Neural cell (in vitro differentiated cells): ENCODE measurements at regions not wholly inside any gene's neighbourhood (a gene's known extent, or its start where the extent isn't known, plus 50 kb on each side); places are given as distances from the start of the nearest gene placed in this dataset.

ENCODE experiments used
- H2AFZ ChIP-seq: fragments of 200-600, 300-800 bp; sonication (generic), shearing (Covaris generic); 2 replicates; pipeline ENCODE4 v1.6.0; 2014; ENCODE audit warnings: low read depth, mild to moderate bottlenecking, antibody characterized with exemption, low read length, moderate library complexity
- H3F3A ChIP-seq: fragments of 200-600 bp; shearing (Covaris generic); 2 replicates; pipeline ENCODE4 v1.6.1; 2016; ENCODE audit warnings: mild to moderate bottlenecking, moderate library complexity, mixed read lengths, antibody characterized with exemption, low read length; ENCODE audit not compliant: insufficient read depth, poor library complexity, severe bottlenecking
- H3K27ac ChIP-seq: fragments of 200-600, 300-800 bp; sonication (generic), shearing (Covaris generic); 2 replicates; pipeline ENCODE4 v1.5.1; 2014; ENCODE audit warnings: mild to moderate bottlenecking, low read length, moderate library complexity
- H3K27me3 ChIP-seq: fragments of 300-800, 200-600 bp; sonication (generic), shearing (Covaris generic); 2 replicates; pipeline ENCODE4 v1.6.0; 2014; ENCODE audit warnings: mild to moderate bottlenecking, low read depth, low read length, moderate library complexity; ENCODE audit not compliant: insufficient read depth
- H3K36me3 ChIP-seq: fragments of 300-800, 200-600 bp; sonication (generic), shearing (Covaris generic); 2 replicates; pipeline ENCODE4 v1.5.1; 2014; ENCODE audit warnings: mild to moderate bottlenecking, antibody characterized with exemption, low read length, moderate library complexity; ENCODE audit not compliant: insufficient read depth
- H3K4me2 ChIP-seq: fragments of 300-800, 200-600 bp; sonication (generic), shearing (Covaris generic); 2 replicates; pipeline ENCODE4 v1.6.0; 2014; ENCODE audit warnings: mild to moderate bottlenecking, low read length
- H3K4me3 ChIP-seq: fragments of 300-800, 200-600 bp; sonication (generic), shearing (Covaris generic); 2 replicates; pipeline ENCODE4 v1.5.1; 2014; ENCODE audit warnings: mild to moderate bottlenecking, low read length, moderate library complexity
- H3K79me2 ChIP-seq: fragments of 200-600 bp; shearing (Covaris generic); replicated peaks from 2 replicates; pipeline ENCODE4 v1.6.0; 2014; ENCODE audit warnings: mild to moderate bottlenecking, low read length, moderate library complexity; ENCODE audit not compliant: insufficient read depth
- H3K9ac ChIP-seq: fragments of 300-800, 200-600 bp; sonication (generic), shearing (Covaris generic); 2 replicates; pipeline ENCODE4 v1.6.1; 2016; ENCODE audit warnings: mild to moderate bottlenecking, low read length, mixed read lengths
- H3K9me2 ChIP-seq: fragments of 200-600 bp; shearing (Covaris generic); 2 replicates; pipeline ENCODE4 v1.6.1; 2016; ENCODE audit warnings: mild to moderate bottlenecking, low read length, mixed read lengths; ENCODE audit not compliant: insufficient read depth
- H3K9me3 ChIP-seq: fragments of 200-600, 300-800 bp; sonication (generic), shearing (Covaris generic); 2 replicates; pipeline ENCODE4 v1.6.1; 2016; ENCODE audit warnings: mild to moderate bottlenecking, mixed run types, low read length, moderate library complexity, mixed read lengths
- H4K20me1 ChIP-seq: fragments of 200-600 bp; shearing (Covaris generic); 2 replicates; pipeline ENCODE4 v1.6.1; 2016; ENCODE audit warnings: mild to moderate bottlenecking, mixed run types; ENCODE audit not compliant: insufficient read depth
- EP300 ChIP-seq: fragments of 450-650 bp; conservative IDR thresholded peaks from 2 replicates; pipeline ENCODE4 v1.6.1; 2014; ENCODE audit warnings: antibody characterized with exemption, mild to moderate bottlenecking, moderate library complexity; ENCODE audit not compliant: poor library complexity, severe bottlenecking
- EZH2 ChIP-seq: fragments of 200-600, 300-800 bp; shearing (Covaris generic), sonication (generic); IDR thresholded peaks from 2 replicates; pipeline ENCODE4 v1.6.1; 2014; ENCODE audit warnings: antibody characterized with exemption, low read length, borderline replicate concordance, mild to moderate bottlenecking; ENCODE audit not compliant: insufficient read depth, poor library complexity, severe bottlenecking
- MXI1 ChIP-seq: fragments of 450-650 bp; conservative IDR thresholded peaks from 2 replicates; pipeline ENCODE4 v1.6.1; 2014; ENCODE audit warnings: antibody characterized with exemption, mild to moderate bottlenecking; ENCODE audit not compliant: poor library complexity, severe bottlenecking
- POLR2AphosphoS5 ChIP-seq: IDR thresholded peaks from 2 replicates; pipeline ENCODE4 v1.6.1; 2012
- RAD21 ChIP-seq: fragments of 450-650 bp; conservative IDR thresholded peaks from 2 replicates; pipeline ENCODE4 v1.6.1; 2014; ENCODE audit warnings: antibody characterized with exemption, mild to moderate bottlenecking, moderate library complexity
- SMC3 ChIP-seq: fragments of 450-650 bp; conservative IDR thresholded peaks from 2 replicates; pipeline ENCODE4 v1.6.1; 2014; ENCODE audit warnings: antibody characterized with exemption, mild to moderate bottlenecking, moderate library complexity; ENCODE audit not compliant: poor library complexity
- TAF1 ChIP-seq: IDR thresholded peaks from 2 replicates; pipeline ENCODE4 v1.6.1; 2012; ENCODE audit warnings: low read depth
- TF ChIP-seq, protein P1 (sequence below): IDR thresholded peaks from 2 replicates; pipeline ENCODE4 v1.6.1; 2012; ENCODE audit warnings: borderline replicate concordance
- TF ChIP-seq, protein P2 (sequence below): fragments of 450-650 bp; IDR thresholded peaks from 2 replicates; pipeline ENCODE4 v1.5.1; 2014; ENCODE audit warnings: antibody characterized with exemption, mild to moderate bottlenecking, moderate library complexity; ENCODE audit not compliant: poor library complexity, severe bottlenecking

DNA sequence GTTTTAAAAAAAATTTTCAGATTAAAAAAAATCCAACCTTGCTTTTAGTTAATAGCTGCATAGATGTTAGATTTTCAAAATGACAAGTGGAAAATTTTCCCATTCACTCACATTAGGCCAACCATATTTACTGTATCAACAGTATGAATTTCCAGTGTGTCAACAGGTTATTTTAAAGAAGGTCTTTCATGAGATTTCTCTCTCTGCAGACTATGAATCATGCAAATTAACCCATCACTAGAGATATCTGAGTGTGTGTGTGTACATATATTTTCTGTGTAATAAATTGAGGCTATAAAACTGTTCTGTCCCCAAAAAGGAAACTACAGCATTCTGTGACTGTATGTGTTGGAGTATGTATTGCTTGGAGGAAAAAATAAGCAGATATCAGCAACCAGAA lies 305.6 kb downstream of the ARL4A start:
- H3K9me3 ChIP-seq, result no peaks in the 10 kb centered on the region
- H3K27me3 ChIP-seq, result no peaks in the 10 kb centered on the region
- H3K9me2 ChIP-seq, result no peaks in the 10 kb centered on the region
- TF ChIP-seq, protein P1, sequence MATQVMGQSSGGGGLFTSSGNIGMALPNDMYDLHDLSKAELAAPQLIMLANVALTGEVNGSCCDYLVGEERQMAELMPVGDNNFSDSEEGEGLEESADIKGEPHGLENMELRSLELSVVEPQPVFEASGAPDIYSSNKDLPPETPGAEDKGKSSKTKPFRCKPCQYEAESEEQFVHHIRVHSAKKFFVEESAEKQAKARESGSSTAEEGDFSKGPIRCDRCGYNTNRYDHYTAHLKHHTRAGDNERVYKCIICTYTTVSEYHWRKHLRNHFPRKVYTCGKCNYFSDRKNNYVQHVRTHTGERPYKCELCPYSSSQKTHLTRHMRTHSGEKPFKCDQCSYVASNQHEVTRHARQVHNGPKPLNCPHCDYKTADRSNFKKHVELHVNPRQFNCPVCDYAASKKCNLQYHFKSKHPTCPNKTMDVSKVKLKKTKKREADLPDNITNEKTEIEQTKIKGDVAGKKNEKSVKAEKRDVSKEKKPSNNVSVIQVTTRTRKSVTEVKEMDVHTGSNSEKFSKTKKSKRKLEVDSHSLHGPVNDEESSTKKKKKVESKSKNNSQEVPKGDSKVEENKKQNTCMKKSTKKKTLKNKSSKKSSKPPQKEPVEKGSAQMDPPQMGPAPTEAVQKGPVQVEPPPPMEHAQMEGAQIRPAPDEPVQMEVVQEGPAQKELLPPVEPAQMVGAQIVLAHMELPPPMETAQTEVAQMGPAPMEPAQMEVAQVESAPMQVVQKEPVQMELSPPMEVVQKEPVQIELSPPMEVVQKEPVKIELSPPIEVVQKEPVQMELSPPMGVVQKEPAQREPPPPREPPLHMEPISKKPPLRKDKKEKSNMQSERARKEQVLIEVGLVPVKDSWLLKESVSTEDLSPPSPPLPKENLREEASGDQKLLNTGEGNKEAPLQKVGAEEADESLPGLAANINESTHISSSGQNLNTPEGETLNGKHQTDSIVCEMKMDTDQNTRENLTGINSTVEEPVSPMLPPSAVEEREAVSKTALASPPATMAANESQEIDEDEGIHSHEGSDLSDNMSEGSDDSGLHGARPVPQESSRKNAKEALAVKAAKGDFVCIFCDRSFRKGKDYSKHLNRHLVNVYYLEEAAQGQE, result no peak
- TF ChIP-seq TAF1 (no peak), EZH2 (no peak), POLR2AphosphoS5 (no peak), RAD21 (no peak), MXI1 (no peak), EP300 (no peak), SMC3 (no peak)
- TF ChIP-seq, protein P2, sequence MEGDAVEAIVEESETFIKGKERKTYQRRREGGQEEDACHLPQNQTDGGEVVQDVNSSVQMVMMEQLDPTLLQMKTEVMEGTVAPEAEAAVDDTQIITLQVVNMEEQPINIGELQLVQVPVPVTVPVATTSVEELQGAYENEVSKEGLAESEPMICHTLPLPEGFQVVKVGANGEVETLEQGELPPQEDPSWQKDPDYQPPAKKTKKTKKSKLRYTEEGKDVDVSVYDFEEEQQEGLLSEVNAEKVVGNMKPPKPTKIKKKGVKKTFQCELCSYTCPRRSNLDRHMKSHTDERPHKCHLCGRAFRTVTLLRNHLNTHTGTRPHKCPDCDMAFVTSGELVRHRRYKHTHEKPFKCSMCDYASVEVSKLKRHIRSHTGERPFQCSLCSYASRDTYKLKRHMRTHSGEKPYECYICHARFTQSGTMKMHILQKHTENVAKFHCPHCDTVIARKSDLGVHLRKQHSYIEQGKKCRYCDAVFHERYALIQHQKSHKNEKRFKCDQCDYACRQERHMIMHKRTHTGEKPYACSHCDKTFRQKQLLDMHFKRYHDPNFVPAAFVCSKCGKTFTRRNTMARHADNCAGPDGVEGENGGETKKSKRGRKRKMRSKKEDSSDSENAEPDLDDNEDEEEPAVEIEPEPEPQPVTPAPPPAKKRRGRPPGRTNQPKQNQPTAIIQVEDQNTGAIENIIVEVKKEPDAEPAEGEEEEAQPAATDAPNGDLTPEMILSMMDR, result no peak
- H3K79me2 ChIP-seq, result no peaks in the 10 kb centered on the region
- no peak overlapping the region for H2AFZ ChIP-seq
- H3K9ac ChIP-seq, result no peak overlapping the region
- H3F3A ChIP-seq, result no peaks in the 10 kb centered on the region
- H3K4me2 ChIP-seq, result no peak overlapping the region
- no peaks in the 10 kb centered on the region for H4K20me1 ChIP-seq
- no peak overlapping the region for H3K27ac ChIP-seq
- H3K4me3 ChIP-seq, result no peak overlapping the region
- H3K36me3 ChIP-seq, result no peaks in the 10 kb centered on the region

DNA sequence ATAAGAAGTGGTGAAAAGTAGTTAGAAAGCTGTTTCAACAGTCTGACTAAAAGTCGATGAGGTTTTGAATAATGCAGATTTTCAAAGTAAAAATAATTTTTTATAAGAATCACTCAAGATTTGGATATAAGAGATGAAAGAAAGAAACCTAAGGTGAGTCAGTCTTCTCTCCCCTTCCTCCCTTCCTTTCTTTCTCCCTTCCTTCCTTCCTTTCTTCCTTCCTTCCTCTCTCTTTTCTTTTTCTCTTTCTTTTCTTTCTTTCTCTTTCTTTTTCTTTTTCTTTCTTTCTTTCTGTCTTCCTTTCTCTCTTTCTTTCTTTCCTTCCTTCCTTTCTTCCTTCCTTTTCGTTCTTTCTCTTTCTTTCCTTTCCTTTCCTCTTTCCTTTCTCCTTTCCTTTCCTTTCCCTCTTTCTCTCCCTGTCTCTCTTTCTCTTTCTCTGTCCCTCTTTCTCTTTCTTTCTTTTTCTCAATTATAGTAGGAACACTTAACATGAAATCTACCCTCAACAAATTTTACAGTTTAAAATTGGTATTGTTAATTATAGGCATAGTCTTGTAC lies 308.6 kb downstream of the ARL4A start:
- H4K20me1 ChIP-seq, result no peaks in the 10 kb centered on the region

More for the DNA sequence above, 308.6 kb downstream of the ARL4A start:
- Histone ChIP-seq H3K4me2 (no peak overlapping the region), H3K9me2 (no peaks in the 10 kb centered on the region), H3K27me3 (no peaks in the 10 kb centered on the region), H3K9me3 (no peaks in the 10 kb centered on the region), H3K27ac (no peak overlapping the region), H3F3A (no peaks in the 10 kb centered on the region), H3K79me2 (no peaks in the 10 kb centered on the region), H3K9ac (no peak overlapping the region), H3K36me3 (no peaks in the 10 kb centered on the region), H3K4me3 (no peak overlapping the region), H2AFZ (no peak overlapping the region)
- TF ChIP-seq, protein P2, result no peak
- TF ChIP-seq EP300 (no peak), EZH2 (no peak), RAD21 (no peak), MXI1 (no peak), TAF1 (no peak), POLR2AphosphoS5 (no peak), SMC3 (no peak)
- TF ChIP-seq, protein P1, result no peak
